GM19463 (cell line): ENCODE measurements at regions not wholly inside any gene's neighbourhood (a gene's known extent, or its start where the extent isn't known, plus 50 kb on each side); places are given as distances from the start of the nearest gene placed in this dataset.
A peak's percentile ranks its signal among the peaks of the same experiment; 100 is the strongest.

ENCODE experiments used
- ATAC-seq: cut with Tn5 transposase; IDR thresholded peaks from one replicate; pipeline ENCODE4 v1.9.1; 2021; ENCODE audit warnings: mild to moderate bottlenecking, moderate library complexity; ENCODE audit not compliant: unreplicated experiment

- no peak for ATAC-seq
Measured at GRCh38 chr3:18778598-18778997, 353.5 kb upstream of the SATB1 start.

- ATAC-seq, result no peak
Measured at GRCh38 chr3:18778094-18778493, 353.0 kb upstream of the SATB1 start.

GRCh38 chr3:18775501-18775900 lies 350.4 kb upstream of the SATB1 start:
- ATAC-seq, result no peak

- ATAC-seq, result no peak
Measured at GRCh38 chr3:18774319-18775088, 349.4 kb upstream of the SATB1 start.

GRCh38 chr3:18772699-18773305 lies 347.7 kb upstream of the SATB1 start:
- no peak for ATAC-seq

GRCh38 chr3:18771931-18772330 lies 346.8 kb upstream of the SATB1 start:
- ATAC-seq, result no peak

- no peak for ATAC-seq
Measured at GRCh38 chr3:18770800-18771199, 345.7 kb upstream of the SATB1 start.

GRCh38 chr3:18767756-18768303 lies 342.7 kb upstream of the SATB1 start:
- no peak for ATAC-seq

- ATAC-seq, result no peak
Measured at GRCh38 chr3:18766974-18767373, 341.8 kb upstream of the SATB1 start.

GRCh38 chr3:18765662-18766061 lies 340.5 kb upstream of the SATB1 start:
- no peak for ATAC-seq

GRCh38 chr3:18765161-18765560 lies 340.0 kb upstream of the SATB1 start:
- no peak for ATAC-seq

GRCh38 chr3:18761530-18761929 lies 336.4 kb upstream of the SATB1 start:
- no peak for ATAC-seq

GRCh38 chr3:18758047-18758704 lies 333.0 kb upstream of the SATB1 start:
- peak; percentile 86 for ATAC-seq

- no peak for ATAC-seq
Measured at GRCh38 chr3:18757476-18757875, 332.3 kb upstream of the SATB1 start.

- no peak for ATAC-seq
Measured at GRCh38 chr3:18752273-18752934, 327.3 kb upstream of the SATB1 start.

- ATAC-seq, result peak; percentile 53
Measured at GRCh38 chr3:18751514-18751913, 326.4 kb upstream of the SATB1 start.

GRCh38 chr3:18747383-18747782 lies 322.2 kb upstream of the SATB1 start:
- ATAC-seq, result no peak

GRCh38 chr3:18745472-18745871 lies 320.3 kb upstream of the SATB1 start:
- no peak for ATAC-seq

- ATAC-seq, result no peak
Measured at GRCh38 chr3:18744472-18744871, 319.3 kb upstream of the SATB1 start.

- ATAC-seq, result no peak
Measured at GRCh38 chr3:18743761-18744160, 318.6 kb upstream of the SATB1 start.
